ENCODE measurements at regions not wholly inside any gene's neighbourhood (a gene's known extent, or its start where the extent isn't known, plus 50 kb on each side); places are given as distances from the start of the nearest gene placed in this dataset.

GRCh38 chr6:14454473-14454775, 336.9 kb downstream of the CD83 start:
- 47% methylated on average over 4 of the region's 4 CpGs for WGBS (ENCODE audit: low lambda C conversion rate)
- Histone ChIP-seq H3K9me2 (no peaks in the 10 kb centered on the region), H3K27ac (ENCODE audit: low read depth in 2 of 2, low read length in 1 of 2) (no peak overlapping the region), H2AFZ (ENCODE audit: low read depth) (no peak overlapping the region), H3K4me1 (ENCODE audit: control insufficient read depth in 1 of 2, insufficient read depth in 2 of 2, low read depth in 1 of 2, low read length in 1 of 2) (peaks cover 0 to 4% of the 10 kb centered on the region in 2 experiments; a peak in 1 of 4 replicates), H3K4me3 (ENCODE audit: low read depth in 2 of 2, low read length in 1 of 2) (no peak overlapping the region), H3K27me3 (ENCODE audit: insufficient read depth) (no peaks in the 10 kb centered on the region), H3K36me3 (replicated peaks in 1 of 2; ENCODE audit: control insufficient read depth in 1 of 2, insufficient read depth in 2 of 2, low read length in 1 of 2) (no peaks in the 10 kb centered on the region), H3K4me2 (no peak overlapping the region), H3K9me3 (no peaks in the 10 kb centered on the region), H3F3A (replicated peaks; ENCODE audit: insufficient read depth) (no peaks in the 10 kb centered on the region), H3K9ac (no peak overlapping the region), H3K79me2 (ENCODE audit: insufficient read depth) (no peaks in the 10 kb centered on the region), H4K20me1 (ENCODE audit: insufficient read depth) (no peaks in the 10 kb centered on the region)
- ChIA-PET CTCF (no interaction called here), POLR2A (no interaction called here)
- DNase-seq = no peak
- TF ChIP-seq, protein P1, sequence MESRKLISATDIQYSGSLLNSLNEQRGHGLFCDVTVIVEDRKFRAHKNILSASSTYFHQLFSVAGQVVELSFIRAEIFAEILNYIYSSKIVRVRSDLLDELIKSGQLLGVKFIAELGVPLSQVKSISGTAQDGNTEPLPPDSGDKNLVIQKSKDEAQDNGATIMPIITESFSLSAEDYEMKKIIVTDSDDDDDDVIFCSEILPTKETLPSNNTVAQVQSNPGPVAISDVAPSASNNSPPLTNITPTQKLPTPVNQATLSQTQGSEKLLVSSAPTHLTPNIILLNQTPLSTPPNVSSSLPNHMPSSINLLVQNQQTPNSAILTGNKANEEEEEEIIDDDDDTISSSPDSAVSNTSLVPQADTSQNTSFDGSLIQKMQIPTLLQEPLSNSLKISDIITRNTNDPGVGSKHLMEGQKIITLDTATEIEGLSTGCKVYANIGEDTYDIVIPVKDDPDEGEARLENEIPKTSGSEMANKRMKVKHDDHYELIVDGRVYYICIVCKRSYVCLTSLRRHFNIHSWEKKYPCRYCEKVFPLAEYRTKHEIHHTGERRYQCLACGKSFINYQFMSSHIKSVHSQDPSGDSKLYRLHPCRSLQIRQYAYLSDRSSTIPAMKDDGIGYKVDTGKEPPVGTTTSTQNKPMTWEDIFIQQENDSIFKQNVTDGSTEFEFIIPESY (IDR thresholded peaks at IDR 0.05; ENCODE audit: borderline replicate concordance, low read depth) = no peak
- no peak for TF ChIP-seq JUND (IDR thresholded peaks at IDR 0.05)
- TF ChIP-seq NRF1 (IDR thresholded peaks at IDR 0.05; ENCODE audit: low read depth, low read length) = no peak
- TF ChIP-seq, protein P2, sequence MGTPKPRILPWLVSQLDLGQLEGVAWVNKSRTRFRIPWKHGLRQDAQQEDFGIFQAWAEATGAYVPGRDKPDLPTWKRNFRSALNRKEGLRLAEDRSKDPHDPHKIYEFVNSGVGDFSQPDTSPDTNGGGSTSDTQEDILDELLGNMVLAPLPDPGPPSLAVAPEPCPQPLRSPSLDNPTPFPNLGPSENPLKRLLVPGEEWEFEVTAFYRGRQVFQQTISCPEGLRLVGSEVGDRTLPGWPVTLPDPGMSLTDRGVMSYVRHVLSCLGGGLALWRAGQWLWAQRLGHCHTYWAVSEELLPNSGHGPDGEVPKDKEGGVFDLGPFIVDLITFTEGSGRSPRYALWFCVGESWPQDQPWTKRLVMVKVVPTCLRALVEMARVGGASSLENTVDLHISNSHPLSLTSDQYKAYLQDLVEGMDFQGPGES (IDR thresholded peaks at IDR 0.05; ENCODE audit: low read depth, low read length) = no peak
- TF ChIP-seq EP300 (IDR thresholded peaks at IDR 0.05; ENCODE audit: borderline replicate concordance in 1 of 2, low read depth in 1 of 2, low read length in 1 of 2) = no peak
- no peak for TF ChIP-seq EZH2phosphoT487 (IDR thresholded peaks at IDR 0.05; ENCODE audit: borderline replicate concordance, low read depth)
- TF ChIP-seq MAX (IDR thresholded peaks at IDR 0.05; ENCODE audit: low read depth) = no peak
- no peak for TF ChIP-seq NFIC (IDR thresholded peaks at IDR 0.05; ENCODE audit: borderline replicate concordance)
- no peak for TF ChIP-seq RXRA (IDR thresholded peaks at IDR 0.05; ENCODE audit: borderline replicate concordance, low read depth)

DNA sequence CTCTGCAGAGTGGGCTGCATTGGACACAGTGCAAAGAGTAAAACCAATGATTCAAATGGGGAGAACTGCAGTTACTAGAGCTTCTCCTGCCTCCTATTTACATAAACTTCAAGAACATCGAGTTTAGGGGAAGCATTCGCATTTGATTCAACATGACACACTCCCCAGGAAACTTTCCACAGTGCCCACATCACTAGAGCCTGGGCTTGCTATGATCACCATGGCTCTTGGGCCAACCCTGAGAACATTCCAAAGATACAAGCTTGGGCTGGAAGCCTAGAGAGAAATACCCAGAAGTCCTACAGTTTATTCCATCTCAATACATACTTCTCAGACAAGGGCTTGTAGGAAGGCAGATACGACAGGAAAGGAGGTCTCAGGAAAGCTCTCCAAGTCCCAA, 337.9 kb downstream of the CD83 start:
- no peak overlapping the region for H2AFZ ChIP-seq (ENCODE audit: low read depth)
- DNase-seq = no peak
- ChIA-PET CTCF (no interaction called here), POLR2A (no interaction called here)
- H3K9me2 ChIP-seq = no peaks in the 10 kb centered on the region
- H3K9me3 ChIP-seq = no peaks in the 10 kb centered on the region
- no peak overlapping the region for H3K27ac ChIP-seq (ENCODE audit: low read depth in 2 of 2, low read length in 1 of 2)
- H3K4me2 ChIP-seq = no peak overlapping the region
- H3K27me3 ChIP-seq (ENCODE audit: insufficient read depth) = no peaks in the 10 kb centered on the region
- H4K20me1 ChIP-seq (ENCODE audit: insufficient read depth) = no peaks in the 10 kb centered on the region
- no peaks in the 10 kb centered on the region for H3K79me2 ChIP-seq (ENCODE audit: insufficient read depth)
- H3K4me1 ChIP-seq (ENCODE audit: control insufficient read depth in 1 of 2, insufficient read depth in 2 of 2, low read depth in 1 of 2, low read length in 1 of 2) = no peaks in the 10 kb centered on the region
- no peak overlapping the region for H3K4me3 ChIP-seq (ENCODE audit: low read depth in 2 of 2, low read length in 1 of 2)
- no peak overlapping the region for H3K9ac ChIP-seq
- WGBS (ENCODE audit: low lambda C conversion rate) = 39% methylated on average over 3 of the region's 3 CpGs
- H3K36me3 ChIP-seq (replicated peaks in 1 of 2; ENCODE audit: control insufficient read depth in 1 of 2, insufficient read depth in 2 of 2, low read length in 1 of 2) = no peaks in the 10 kb centered on the region
- TF ChIP-seq ELF1 (IDR thresholded peaks at IDR 0.05) = no peak
- no peak for TF ChIP-seq RFX5 (IDR thresholded peaks at IDR 0.05; ENCODE audit: low read length)
- TF ChIP-seq RAD21 (IDR thresholded peaks at IDR 0.05; ENCODE audit: low read length) = no peak
- no peak for TF ChIP-seq MEF2A (IDR thresholded peaks at IDR 0.05; ENCODE audit: borderline replicate concordance, low read depth)
- TF ChIP-seq SMC3 (IDR thresholded peaks at IDR 0.05; ENCODE audit: low read depth, low read length) = no peak
- no peak for TF ChIP-seq FOSL2 (IDR thresholded peaks at IDR 0.05; ENCODE audit: borderline replicate concordance, low read depth)
- no peak for TF ChIP-seq NRF1 (IDR thresholded peaks at IDR 0.05; ENCODE audit: low read depth, low read length)
- TF ChIP-seq TCF12 (IDR thresholded peaks at IDR 0.05) = no peak
- TF ChIP-seq YY1 (IDR thresholded peaks at IDR 0.05; ENCODE audit: low read depth) = no peak
- no peak for TF ChIP-seq POLR2AphosphoS5 (IDR thresholded peaks at IDR 0.05; ENCODE audit: low read depth, low read length)
- no peak for TF ChIP-seq CHD2 (IDR thresholded peaks at IDR 0.05; ENCODE audit: low read length, partially characterized antibody)
- TF ChIP-seq GATA2 (CRISPR knock-in tag; IDR thresholded peaks at IDR 0.05) = no peak
- no peak for TF ChIP-seq JUND (IDR thresholded peaks at IDR 0.05)
- TF ChIP-seq EZH2phosphoT487 (IDR thresholded peaks at IDR 0.05; ENCODE audit: borderline replicate concordance, low read depth) = no peak
- no peaks in the 10 kb centered on the region for H3F3A ChIP-seq (replicated peaks; ENCODE audit: insufficient read depth)

Measured in SK-N-SH (cell line).